ENCODE measurements at regions not wholly inside any gene's neighbourhood (a gene's known extent, or its start where the extent isn't known, plus 50 kb on each side); places are given as distances from the start of the nearest gene placed in this dataset.
"Not testable (repeated sequence)": the region's sequence is repeated elsewhere in the genome, so short reads cannot be mapped to it uniquely, and the experiment has no call there.

GRCh38 chr5:58314356-58315210 lies 145.3 kb downstream of the PLK2 start:
- H3F3A ChIP-seq (ENCODE audit: control insufficient read depth, insufficient read depth), result no peaks in the 10 kb centered on the region
- no peak overlapping the region for H3K4me2 ChIP-seq (ENCODE audit: low read length)
- no peak for TF ChIP-seq CTCF (IDR thresholded peaks at IDR 0.05; ENCODE audit: low read depth, low read length, poor library complexity, severe bottlenecking)
- no peak for TF ChIP-seq EZH2phosphoT487 (IDR thresholded peaks at IDR 0.05; ENCODE audit: borderline replicate concordance, low read length)
- H3K27ac ChIP-seq (ENCODE audit: low read depth, low read length), result no peak overlapping the region
- H3K79me2 ChIP-seq (ENCODE audit: control insufficient read depth, low read length), result no peaks in the 10 kb centered on the region
- no peaks in the 10 kb centered on the region for H4K20me1 ChIP-seq (ENCODE audit: control insufficient read depth, insufficient read depth, low read depth, low read length)
- no peaks in the 10 kb centered on the region for H3K4me1 ChIP-seq (ENCODE audit: control insufficient read depth, low read length)
- H3K9me3 ChIP-seq (ENCODE audit: control insufficient read depth, insufficient read depth, low read length), result no peaks in the 10 kb centered on the region
- H3K9me2 ChIP-seq (replicated peaks; ENCODE audit: control insufficient read depth, low read length), result no peaks in the 10 kb centered on the region
- no peak overlapping the region for H3K4me3 ChIP-seq (ENCODE audit: low read length)
- no peaks in the 10 kb centered on the region for H3K36me3 ChIP-seq (ENCODE audit: control insufficient read depth, low read length)
- H3K27me3 ChIP-seq (ENCODE audit: control insufficient read depth, low read length), result no peaks in the 10 kb centered on the region

- H4K20me1 ChIP-seq (ENCODE audit: control insufficient read depth, insufficient read depth, low read depth, low read length), result no peaks in the 10 kb centered on the region
- H3K27ac ChIP-seq (ENCODE audit: low read depth, low read length), result no peak overlapping the region
- no peaks in the 10 kb centered on the region for H3K4me1 ChIP-seq (ENCODE audit: control insufficient read depth, low read length)
- TF ChIP-seq EZH2phosphoT487 (IDR thresholded peaks at IDR 0.05; ENCODE audit: borderline replicate concordance, low read length) (no peak), CTCF (IDR thresholded peaks at IDR 0.05; ENCODE audit: low read depth, low read length, poor library complexity, severe bottlenecking) (no peak)
- no peaks in the 10 kb centered on the region for H3K9me3 ChIP-seq (ENCODE audit: control insufficient read depth, insufficient read depth, low read length)
- H3K4me2 ChIP-seq (ENCODE audit: low read length), result no peak overlapping the region
- no peaks in the 10 kb centered on the region for H3K36me3 ChIP-seq (ENCODE audit: control insufficient read depth, low read length)
- H3K9me2 ChIP-seq (replicated peaks; ENCODE audit: control insufficient read depth, low read length), result no peaks in the 10 kb centered on the region
- no peak overlapping the region for H3K4me3 ChIP-seq (ENCODE audit: low read length)
- H3F3A ChIP-seq (ENCODE audit: control insufficient read depth, insufficient read depth), result no peaks in the 10 kb centered on the region
- no peaks in the 10 kb centered on the region for H3K79me2 ChIP-seq (ENCODE audit: control insufficient read depth, low read length)
- H3K27me3 ChIP-seq (ENCODE audit: control insufficient read depth, low read length), result no peaks in the 10 kb centered on the region
These were observed 147.6 kb downstream of the PLK2 start for GRCh38 chr5:58312299-58312698.

- no peak for TF ChIP-seq EZH2phosphoT487 (IDR thresholded peaks at IDR 0.05; ENCODE audit: borderline replicate concordance, low read length)
- no peak for TF ChIP-seq CTCF (IDR thresholded peaks at IDR 0.05; ENCODE audit: low read depth, low read length, poor library complexity, severe bottlenecking)
- H3K4me1 ChIP-seq (ENCODE audit: control insufficient read depth, low read length), result no peaks in the 10 kb centered on the region
- H3K27ac ChIP-seq (ENCODE audit: low read depth, low read length), result no peak overlapping the region
- no peaks in the 10 kb centered on the region for H3K27me3 ChIP-seq (ENCODE audit: control insufficient read depth, low read length)
- H3K36me3 ChIP-seq (ENCODE audit: control insufficient read depth, low read length), result no peaks in the 10 kb centered on the region
- no peaks in the 10 kb centered on the region for H3K79me2 ChIP-seq (ENCODE audit: control insufficient read depth, low read length)
- no peaks in the 10 kb centered on the region for H4K20me1 ChIP-seq (ENCODE audit: control insufficient read depth, insufficient read depth, low read depth, low read length)
- no peak overlapping the region for H3K4me2 ChIP-seq (ENCODE audit: low read length)
- H3K9me3 ChIP-seq (ENCODE audit: control insufficient read depth, insufficient read depth, low read length), result no peaks in the 10 kb centered on the region
- H3K9me2 ChIP-seq (replicated peaks; ENCODE audit: control insufficient read depth, low read length), result no peaks in the 10 kb centered on the region
- H3K4me3 ChIP-seq (ENCODE audit: low read length), result no peak overlapping the region
- no peaks in the 10 kb centered on the region for H3F3A ChIP-seq (ENCODE audit: control insufficient read depth, insufficient read depth)
These were observed 148.4 kb downstream of the PLK2 start for GRCh38 chr5:58311526-58311925.

GRCh38 chr5:58308384-58308783 lies 151.5 kb downstream of the PLK2 start:
- not testable (repeated sequence) for H3K9me3 ChIP-seq (ENCODE audit: control insufficient read depth, insufficient read depth, low read length); H3K27ac ChIP-seq (ENCODE audit: low read depth, low read length); H3K4me1 ChIP-seq (ENCODE audit: control insufficient read depth, low read length); H3K36me3 ChIP-seq (ENCODE audit: control insufficient read depth, low read length); H4K20me1 ChIP-seq (ENCODE audit: control insufficient read depth, insufficient read depth, low read depth, low read length); H3K4me2 ChIP-seq (ENCODE audit: low read length); H3K27me3 ChIP-seq (ENCODE audit: control insufficient read depth, low read length); H3K79me2 ChIP-seq (ENCODE audit: control insufficient read depth, low read length); H3F3A ChIP-seq (ENCODE audit: control insufficient read depth, insufficient read depth); H3K9me2 ChIP-seq (replicated peaks; ENCODE audit: control insufficient read depth, low read length); H3K4me3 ChIP-seq (ENCODE audit: low read length)

Measured in DOHH2 (cell line).